AG04450 (cell line): ENCODE measurements at regions not wholly inside any gene's neighbourhood (a gene's known extent, or its start where the extent isn't known, plus 50 kb on each side); places are given as distances from the start of the nearest gene placed in this dataset.

ENCODE experiments used
- CTCF ChIA-PET: fragments of 300-600, 350-600 bp; formaldehyde crosslinking; extraction: SDS; loops from one replicate; lab custom pipeline; 2022; ENCODE audit warnings: antibody characterized with exemption, inconsistent platforms; lab: Charles Lee
- POLR2A ChIA-PET: fragments of 350-600 bp; formaldehyde crosslinking; extraction: SDS; loops from one replicate; lab custom pipeline; 2021; ENCODE audit warnings: antibody characterized with exemption, inconsistent platforms; lab: Yijun Ruan, JAX
- DNase-seq: peaks from one replicate; pipeline ENCODE4 v3.0.0-alpha.2; 2011; ENCODE audit warnings: low read depth, low spot score
- H3K27ac ChIP-seq: one replicate; pipeline ENCODE4 v1.5.1; 2012; ENCODE audit warnings: low read depth, low read length, control low read depth
- H3K27me3 ChIP-seq: one replicate; pipeline ENCODE4 v1.6.0; 2012; ENCODE audit warnings: low read length; ENCODE audit not compliant: control insufficient read depth, insufficient read depth
- H3K4me3 ChIP-seq: 2 replicates; pipeline ENCODE4 v1.5.1; 2011; ENCODE audit warnings: mild to moderate bottlenecking, low read depth, low read length, control low read depth
- H3K9me3 ChIP-seq: 2 replicates; pipeline ENCODE4 v1.5.1; 2012; ENCODE audit warnings: low read length; ENCODE audit not compliant: control insufficient read depth, insufficient read depth
- TF ChIP-seq, protein P1 (sequence below): IDR thresholded peaks from 2 replicates; pipeline ENCODE4 v1.5.1; 2011; ENCODE audit warnings: low read depth, low read length, control low read depth, inconsistent platforms

DNA sequence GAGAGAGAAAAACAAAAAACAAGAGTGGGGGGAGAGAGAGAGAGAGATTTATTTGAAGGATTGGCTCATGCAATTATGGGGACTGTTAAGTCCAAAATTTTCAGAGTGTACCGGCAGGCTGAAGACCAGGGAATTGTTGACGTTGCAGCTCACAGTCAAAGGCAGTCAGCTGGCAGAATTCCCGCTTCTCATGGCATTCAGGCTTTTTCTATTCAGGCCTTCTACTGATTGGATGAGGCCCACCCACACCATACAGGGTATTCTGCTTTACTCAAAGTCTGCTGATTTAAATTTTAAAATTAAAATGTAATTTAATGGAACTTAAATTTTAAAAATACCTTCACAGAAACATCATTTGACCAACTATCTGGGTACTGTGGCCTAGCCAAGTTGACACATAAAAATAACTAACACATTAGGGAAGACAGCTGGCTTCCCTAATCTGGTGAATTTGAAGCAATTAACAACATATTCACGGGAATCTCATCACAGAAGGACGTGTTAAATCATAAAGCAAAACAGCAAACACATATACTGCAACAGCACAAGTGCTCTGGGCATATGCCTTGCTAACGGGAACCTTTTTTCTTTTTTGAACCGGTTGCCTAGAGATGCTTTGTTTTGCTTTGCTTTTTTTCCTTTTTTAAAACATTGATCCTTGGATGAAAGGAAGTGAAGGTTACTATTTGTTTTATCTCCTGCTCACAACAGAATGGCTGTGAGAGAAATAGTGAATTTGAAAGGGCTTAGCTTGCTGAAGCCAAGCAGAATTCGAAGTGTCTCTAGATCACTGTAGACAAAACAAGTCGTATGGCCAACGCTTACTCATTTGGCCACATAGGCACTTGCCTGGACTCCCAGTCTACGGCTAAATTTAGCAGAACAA lies 505.1 kb downstream of the IRS2 start:
- Histone ChIP-seq H3K4me3 (no peak overlapping the region), H3K9me3 (no peaks in the 10 kb centered on the region; the same call in 1 of the 2 replicates), H3K27ac (no peak overlapping the region), H3K27me3 (no peaks in the 10 kb centered on the region)
- POLR2A ChIA-PET = no interaction called here
- CTCF ChIA-PET = no interaction called here
- TF ChIP-seq, protein P1, sequence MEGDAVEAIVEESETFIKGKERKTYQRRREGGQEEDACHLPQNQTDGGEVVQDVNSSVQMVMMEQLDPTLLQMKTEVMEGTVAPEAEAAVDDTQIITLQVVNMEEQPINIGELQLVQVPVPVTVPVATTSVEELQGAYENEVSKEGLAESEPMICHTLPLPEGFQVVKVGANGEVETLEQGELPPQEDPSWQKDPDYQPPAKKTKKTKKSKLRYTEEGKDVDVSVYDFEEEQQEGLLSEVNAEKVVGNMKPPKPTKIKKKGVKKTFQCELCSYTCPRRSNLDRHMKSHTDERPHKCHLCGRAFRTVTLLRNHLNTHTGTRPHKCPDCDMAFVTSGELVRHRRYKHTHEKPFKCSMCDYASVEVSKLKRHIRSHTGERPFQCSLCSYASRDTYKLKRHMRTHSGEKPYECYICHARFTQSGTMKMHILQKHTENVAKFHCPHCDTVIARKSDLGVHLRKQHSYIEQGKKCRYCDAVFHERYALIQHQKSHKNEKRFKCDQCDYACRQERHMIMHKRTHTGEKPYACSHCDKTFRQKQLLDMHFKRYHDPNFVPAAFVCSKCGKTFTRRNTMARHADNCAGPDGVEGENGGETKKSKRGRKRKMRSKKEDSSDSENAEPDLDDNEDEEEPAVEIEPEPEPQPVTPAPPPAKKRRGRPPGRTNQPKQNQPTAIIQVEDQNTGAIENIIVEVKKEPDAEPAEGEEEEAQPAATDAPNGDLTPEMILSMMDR = no peak
- DNase-seq = no peak

DNA sequence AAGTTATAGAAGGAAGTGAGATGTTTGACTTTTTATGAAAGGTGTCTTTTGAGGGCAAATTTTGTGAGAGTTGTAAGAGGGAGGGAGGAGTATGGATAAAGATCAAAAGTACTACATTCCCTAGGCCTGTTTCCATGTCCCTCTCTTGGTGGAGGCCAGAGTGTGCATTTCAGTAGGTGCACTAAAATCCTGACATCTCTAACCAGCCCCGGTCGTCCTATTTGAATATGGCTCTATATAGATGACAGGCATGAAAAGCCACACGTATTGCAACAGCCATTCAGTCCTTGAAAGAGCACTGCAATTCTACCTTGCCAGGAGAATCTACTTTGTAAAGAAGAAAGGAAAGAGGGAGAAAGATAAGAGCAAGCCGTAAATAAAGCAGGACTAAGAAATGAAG lies 510.1 kb downstream of the IRS2 start:
- CTCF ChIA-PET = interaction anchor here (0.7 kb wide), 1 partner anchor 28 kb away, joined by 3 read pairs; no protein-coding TSS in a partner anchor
- DNase-seq = no peak
- no peak overlapping the region for H3K4me3 ChIP-seq
- TF ChIP-seq, protein P1 = no peak
- no peaks in the 10 kb centered on the region for H3K9me3 ChIP-seq
- H3K27me3 ChIP-seq = no peaks in the 10 kb centered on the region
- H3K27ac ChIP-seq = no peak overlapping the region
- POLR2A ChIA-PET = no interaction called here

- no peak for DNase-seq
- TF ChIP-seq, protein P1 = peak; percentile 31; the same call in 1 of the 2 replicates
- ChIA-PET POLR2A (no interaction called here), CTCF (interaction anchor here (0.7 kb wide), 1 partner anchor 28 kb away, joined by 3 read pairs; no protein-coding TSS in a partner anchor)
- Histone ChIP-seq H3K27me3 (no peaks in the 10 kb centered on the region), H3K9me3 (no peaks in the 10 kb centered on the region), H3K4me3 (no peak overlapping the region), H3K27ac (peak overlapping the region; percentile 3)
These were observed 510.5 kb downstream of the IRS2 start for GRCh38 chr13:109275852-109276251.

DNA sequence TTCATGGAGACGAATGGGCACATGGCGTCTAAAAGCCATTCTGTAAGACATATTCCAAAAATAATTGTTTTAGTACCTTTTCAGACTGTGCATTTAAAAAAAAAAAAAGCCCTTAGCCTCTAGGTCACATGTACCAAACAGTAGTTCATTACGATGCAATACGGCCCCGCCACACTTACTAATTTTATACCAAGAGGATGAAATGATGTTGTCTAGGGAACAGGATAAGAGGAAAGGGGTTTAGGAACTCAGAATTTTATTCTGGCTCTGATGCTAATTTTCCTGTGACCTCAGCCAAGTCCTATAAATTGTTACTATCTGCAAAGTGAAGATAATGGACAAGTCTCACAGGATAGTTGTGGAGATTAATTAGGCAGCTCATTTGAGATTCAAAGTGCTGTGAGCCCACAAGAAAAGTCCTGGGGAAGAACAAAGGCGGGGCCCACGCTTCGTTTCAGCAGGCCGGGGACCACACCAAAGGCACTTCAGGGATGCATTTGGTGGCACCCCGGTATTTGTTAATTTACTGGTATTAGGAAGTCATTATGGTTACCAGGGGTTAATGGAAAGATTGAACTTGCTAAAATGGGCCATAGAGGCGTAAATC lies 511.1 kb downstream of the IRS2 start:
- DNase-seq = no peak
- TF ChIP-seq, protein P1 = no peak
- Histone ChIP-seq H3K9me3 (no peaks in the 10 kb centered on the region), H3K4me3 (no peak overlapping the region), H3K27me3 (no peaks in the 10 kb centered on the region), H3K27ac (no peak overlapping the region)
- ChIA-PET POLR2A (interaction anchor here (1.6 kb wide), 1 partner anchor 22 kb away, joined by 3 read pairs; no protein-coding TSS in a partner anchor), CTCF (no interaction called here)
